HCT116 (cell line): ENCODE measurements at regions not wholly inside any gene's neighbourhood (a gene's known extent, or its start where the extent isn't known, plus 50 kb on each side); places are given as distances from the start of the nearest gene placed in this dataset.

Source experiments
- CEBPB ChIP-seq: IDR thresholded peaks from 2 replicates; pipeline ENCODE4 v1.6.1; 2012; ENCODE audit warnings: low read depth
- CTCF ChIP-seq, 3 experiments: fragments of 200-600 bp in 1 of 3; sonication (generic) in 1 of 3; IDR thresholded peaks in 2 of 3; conservative IDR thresholded peaks in 1 of 3; 2 replicates each; pipeline ENCODE4 v1.5.1; 2012 to 2017; ENCODE audit warnings: low read depth in 2 of 3, low read length in 2 of 3, antibody characterized with exemption in 1 of 3, borderline replicate concordance in 1 of 3, control low read depth in 1 of 3, mild to moderate bottlenecking in 1 of 3, mixed read lengths in 1 of 3, mixed run types in 1 of 3, moderate library complexity in 1 of 3; ENCODE audit not compliant: insufficient read depth in 1 of 3
- EZH2 ChIP-seq: fragments of 200-600 bp; sonication (generic); IDR thresholded peaks from 2 replicates; pipeline ENCODE4 v1.6.1; 2017; ENCODE audit warnings: antibody characterized with exemption, mixed run types
- FOSL1 ChIP-seq: IDR thresholded peaks from 2 replicates; pipeline ENCODE4 v1.6.1; 2012; ENCODE audit warnings: low read depth
- MAX ChIP-seq: IDR thresholded peaks from 2 replicates; pipeline ENCODE4 v1.6.1; 2012
- POLR2A ChIP-seq: IDR thresholded peaks from 2 replicates; pipeline ENCODE4 v1.7.0; 2011; ENCODE audit warnings: borderline replicate concordance; ENCODE audit not compliant: insufficient read depth, insufficient read length; ENCODE audit errors: extremely low read depth
- POLR2AphosphoS5 ChIP-seq: IDR thresholded peaks from 2 replicates; pipeline ENCODE4 v1.6.1; 2011; ENCODE audit warnings: mild to moderate bottlenecking, low read depth, low read length, moderate library complexity
- YY1 ChIP-seq: IDR thresholded peaks from 2 replicates; pipeline ENCODE4 v1.6.1; 2011; ENCODE audit warnings: low read length, low read depth, moderate library complexity, mild to moderate bottlenecking; ENCODE audit not compliant: insufficient replicate concordance; ENCODE audit errors: extremely low read depth
- ZBTB33 ChIP-seq: IDR thresholded peaks from 2 replicates; pipeline ENCODE4 v1.6.1; 2011; ENCODE audit warnings: mild to moderate bottlenecking, low read length, moderate library complexity; ENCODE audit not compliant: insufficient replicate concordance; ENCODE audit errors: extremely low read depth

- TF ChIP-seq CTCF (IDR thresholded peaks at IDR 0.05 in 2 of 3, conservative IDR thresholded peaks at IDR 0.05 in 1 of 3; ENCODE audit: borderline replicate concordance in 1 of 3, insufficient read depth in 1 of 3, low read depth in 2 of 3, low read length in 2 of 3) (no peak), ZBTB33 (no peak), CEBPB (no peak), POLR2AphosphoS5 (no peak), MAX (no peak), FOSL1 (no peak), YY1 (no peak), EZH2 (no peak), POLR2A (no peak)
Measured at GRCh38 chr10:49240946-49241345, 52.8 kb upstream of the TMEM273 start.
